Esophagus mucosa (tissue), 1 donor: ENCODE measurements at regions not wholly inside any gene's neighbourhood (a gene's known extent, or its start where the extent isn't known, plus 50 kb on each side); places are given as distances from the start of the nearest gene placed in this dataset.

Source experiments
- ATAC-seq: fragments of 200-7000 bp; cut with Tn5 transposase; one replicate; pipeline ENCODE4 v1.9.1; 2020
- donor health status: DM: yes; HTN: yes; CAD: no.

DNA sequence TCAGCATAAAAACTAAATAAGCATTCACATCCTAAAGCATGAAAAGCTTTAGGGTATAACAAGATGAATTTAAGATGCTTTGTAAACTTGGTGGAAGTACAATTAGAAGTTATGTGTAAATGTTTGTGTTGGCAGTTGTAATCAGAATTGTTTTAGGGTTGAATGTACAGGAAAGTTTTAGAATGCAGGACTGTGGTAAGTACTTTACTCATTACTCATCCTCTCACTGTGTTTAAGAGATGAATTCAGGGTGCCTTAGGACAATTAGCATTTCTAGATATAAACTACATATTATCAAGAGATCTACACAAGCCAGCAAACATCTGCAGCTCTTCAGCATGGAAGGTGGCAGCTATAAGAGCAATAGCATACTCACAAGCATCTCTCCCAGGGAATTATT lies 77.5 kb upstream of the ELOVL6 start:
- no peak for ATAC-seq

DNA sequence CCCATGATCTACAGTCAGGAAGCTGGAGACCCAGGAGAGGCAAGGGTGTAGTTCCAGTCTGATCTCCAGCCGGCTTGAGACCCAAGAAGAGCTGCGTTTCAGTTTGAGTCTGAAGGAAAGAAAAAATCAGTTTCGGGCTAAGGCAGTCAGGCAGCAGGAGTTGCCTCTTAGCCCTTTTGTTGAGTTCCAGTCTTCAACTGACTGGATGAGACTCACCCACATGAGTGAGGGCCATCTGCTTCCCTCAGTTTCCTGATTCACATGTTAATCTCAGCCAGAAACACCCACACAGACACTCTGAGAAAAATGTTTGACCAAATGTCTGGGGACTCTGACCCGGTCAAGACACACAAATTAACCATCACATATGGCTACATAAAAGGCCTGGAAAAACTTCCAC lies 73.6 kb upstream of the ELOVL6 start:
- no peak for ATAC-seq

DNA sequence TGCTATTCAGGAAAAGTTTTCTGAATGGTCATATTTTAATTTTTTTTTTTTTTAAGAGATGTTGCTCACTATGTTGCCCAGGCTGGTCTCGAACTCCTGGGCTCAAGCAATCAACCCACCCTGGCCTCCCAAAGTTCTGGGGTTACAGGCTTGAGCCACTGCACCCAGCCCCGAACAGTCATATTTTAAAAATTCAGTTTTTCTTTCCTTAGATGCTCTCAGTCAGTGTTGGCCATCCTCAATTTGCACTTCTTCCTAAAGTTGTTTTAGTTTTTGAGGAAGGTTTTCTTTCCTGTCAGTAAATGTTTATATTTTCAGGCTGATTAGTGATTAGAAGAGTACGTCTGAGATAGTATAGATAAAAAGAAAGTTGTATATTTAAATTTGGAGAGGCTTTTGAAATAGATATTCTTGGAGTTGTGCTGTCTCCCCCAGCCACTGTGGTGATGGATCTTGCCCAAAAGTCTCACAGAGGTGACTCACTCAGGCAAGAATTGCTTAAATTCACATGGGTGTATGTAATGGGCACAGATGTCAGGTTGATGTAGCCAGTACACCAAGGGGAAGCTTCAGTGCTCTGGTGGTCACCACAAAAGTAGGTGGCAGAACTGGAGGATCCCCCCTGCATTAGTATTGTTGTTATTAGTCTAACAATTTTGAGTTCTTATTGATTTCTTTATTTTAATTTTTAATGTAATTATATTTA lies 72.2 kb upstream of the ELOVL6 start:
- no peak for ATAC-seq

DNA sequence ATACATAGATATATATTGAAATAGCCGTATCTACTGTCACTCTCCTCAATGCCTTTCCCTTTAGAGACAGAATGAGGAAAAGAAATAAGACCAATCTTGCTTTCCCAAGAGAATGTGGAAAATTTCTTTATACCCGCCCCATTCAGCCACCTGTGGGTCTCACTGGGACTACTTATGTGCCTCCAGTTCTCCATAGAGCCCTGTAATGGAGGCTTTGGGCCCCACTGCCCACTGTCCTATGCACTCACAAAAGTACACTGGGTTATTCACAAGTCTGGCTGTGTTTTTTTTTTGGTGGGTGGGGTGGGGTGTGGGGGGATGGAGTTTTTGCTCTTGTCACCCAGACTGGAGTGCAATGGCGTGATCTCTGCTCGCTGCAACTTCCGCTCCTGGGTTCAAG lies 70.4 kb upstream of the ELOVL6 start:
- no peak for ATAC-seq

DNA sequence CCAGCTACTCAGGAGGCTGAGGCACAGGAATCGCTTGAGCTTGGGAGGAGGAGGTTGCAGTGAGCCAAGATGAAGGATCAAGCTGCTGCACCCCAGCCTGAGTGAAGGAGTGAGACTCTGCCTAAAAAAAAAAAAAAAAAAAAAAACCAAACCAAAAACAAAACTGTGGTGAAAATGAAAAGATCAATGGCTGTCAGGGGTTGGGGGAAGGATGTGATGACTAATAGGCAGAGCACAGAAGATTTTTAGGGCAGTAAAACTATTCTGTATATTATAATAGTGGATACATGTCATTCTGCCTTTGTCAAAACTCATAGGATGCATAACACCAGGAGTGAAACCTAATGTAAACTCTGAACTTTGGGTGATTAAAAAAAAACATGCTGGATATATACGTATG lies 69.9 kb upstream of the ELOVL6 start:
- ATAC-seq: no peak

DNA sequence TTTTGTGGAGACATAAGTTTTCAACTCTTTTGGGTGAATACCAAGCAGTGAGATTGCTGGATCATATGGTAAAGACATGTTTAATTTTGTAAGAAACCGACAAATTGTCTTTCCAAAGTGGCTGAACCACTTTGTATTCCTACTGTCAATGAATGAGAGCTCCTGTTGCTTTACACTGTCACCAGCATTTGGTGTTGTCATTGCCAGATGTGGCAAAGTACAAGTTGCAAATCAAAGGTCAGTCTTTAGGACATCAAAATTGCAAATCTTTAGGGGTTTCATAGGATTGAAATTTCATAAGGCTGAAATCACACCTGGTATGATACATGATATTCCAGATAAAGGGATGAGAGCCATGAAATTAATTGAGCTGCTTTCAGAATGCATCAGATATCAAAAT lies 67.7 kb upstream of the ELOVL6 start:
- no peak for ATAC-seq

DNA sequence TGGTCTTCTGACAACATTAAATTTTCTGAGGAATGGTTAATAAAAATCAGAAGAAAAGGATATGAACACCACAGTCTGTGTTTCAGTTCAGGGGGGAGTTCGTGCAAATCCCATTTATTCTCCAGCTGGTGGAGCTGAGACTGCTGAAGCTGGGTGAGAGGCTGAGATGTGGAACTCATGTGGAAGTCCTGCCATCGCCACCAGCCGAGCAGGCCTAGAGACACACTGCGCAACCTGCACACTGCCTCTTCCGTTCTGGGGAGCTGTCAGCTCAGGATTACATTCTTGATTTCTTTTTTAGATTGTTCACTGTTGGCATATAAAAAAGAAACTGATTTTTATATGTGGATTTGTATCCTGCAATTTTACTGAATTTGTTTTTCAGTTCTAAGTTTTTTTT lies 66.6 kb upstream of the ELOVL6 start:
- no peak for ATAC-seq

DNA sequence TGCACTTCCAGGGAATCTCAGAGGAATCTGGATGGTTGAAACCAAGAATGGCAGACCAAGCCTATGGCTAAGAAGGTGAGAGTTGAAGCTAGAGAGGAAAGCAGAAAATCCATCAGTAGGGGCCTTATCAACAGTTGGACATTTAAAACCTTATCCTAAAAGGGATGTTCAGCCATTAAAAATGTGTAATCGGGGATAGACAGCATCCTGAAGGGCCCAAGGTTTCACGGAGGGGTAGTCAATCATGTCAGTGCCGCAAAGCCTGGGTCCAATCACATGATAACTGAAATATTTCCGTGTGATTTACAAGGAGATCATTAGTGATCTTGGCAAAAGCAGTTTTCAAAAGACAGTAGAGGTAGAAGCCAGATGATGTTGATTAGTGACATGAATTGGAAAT lies 61.9 kb upstream of the ELOVL6 start:
- no peak for ATAC-seq

DNA sequence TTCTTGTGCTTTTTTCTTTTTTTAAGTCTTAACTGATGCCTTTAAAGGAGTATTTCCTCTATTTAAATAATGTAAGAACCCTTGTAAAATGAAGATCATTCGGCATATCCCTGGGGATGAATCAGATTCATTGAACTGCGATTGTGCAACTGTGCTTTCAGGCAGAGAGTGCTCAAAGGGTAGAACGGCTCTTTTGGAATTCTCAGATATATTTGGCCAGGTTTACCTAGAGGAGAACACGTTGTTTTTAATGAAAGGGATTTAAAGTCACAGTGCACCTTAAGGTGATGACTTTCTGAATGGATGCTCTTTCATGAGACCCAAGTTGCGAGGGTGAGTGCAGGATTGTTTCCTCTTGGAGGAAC lies 51.6 kb upstream of the ELOVL6 start:
- no peak for ATAC-seq

DNA sequence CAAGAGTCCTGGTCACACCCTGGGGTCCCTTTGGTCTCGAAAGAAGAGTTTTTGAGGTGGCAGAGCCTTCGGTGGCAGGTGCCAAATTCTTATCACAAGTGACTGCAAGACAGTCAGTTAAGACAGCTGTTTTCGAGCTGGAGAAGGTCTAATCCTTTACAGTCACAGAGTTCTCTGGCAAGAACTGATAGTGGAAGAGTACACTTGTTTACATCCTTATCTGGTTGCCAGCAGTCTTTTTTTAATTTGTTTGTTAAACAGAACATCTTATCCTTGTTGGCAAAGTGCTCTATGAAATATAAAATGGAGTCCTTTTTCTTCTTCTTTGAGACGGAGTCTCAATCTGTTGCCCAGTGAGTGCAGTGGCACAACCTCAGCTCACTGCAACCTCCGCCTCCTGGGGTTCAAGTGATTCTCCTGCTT lies 50.4 kb upstream of the ELOVL6 start:
- ATAC-seq: no peak
